Liver (tissue), 7 donors: ENCODE measurements at regions not wholly inside any gene's neighbourhood (a gene's known extent, or its start where the extent isn't known, plus 50 kb on each side); places are given as distances from the start of the nearest gene placed in this dataset.

Experiments
- DNase-seq: peaks from one replicate; pipeline ENCODE4 v3.0.0-alpha.2; 2017; ENCODE audit warnings: low spot score
- H3K27ac ChIP-seq, 2 donors: one replicate each; pipeline ENCODE4 v1.7.0; 2013; ENCODE audit warnings: inconsistent platforms in 2 of 2, low read length in 2 of 2, control low read depth in 1 of 2, low read depth in 1 of 2, mild to moderate bottlenecking in 1 of 2
- H3K27me3 ChIP-seq, 4 donors: one replicate each; pipeline versions ENCODE4 v1.6.1 to v1.7.0; 2013; ENCODE audit warnings: low read length in 3 of 4, inconsistent platforms in 1 of 4, mild to moderate bottlenecking in 1 of 4, moderate library complexity in 1 of 4; ENCODE audit not compliant: control insufficient read depth in 4 of 4, insufficient read depth in 4 of 4
- H3K36me3 ChIP-seq, 4 donors: one replicate each; pipeline versions ENCODE4 v1.6.1 to v1.7.0; 2013; ENCODE audit warnings: low read length in 3 of 4, mild to moderate bottlenecking in 3 of 4, low read depth in 1 of 4, moderate library complexity in 1 of 4; ENCODE audit not compliant: control insufficient read depth in 4 of 4, insufficient read depth in 3 of 4
- H3K4me1 ChIP-seq, 4 donors: one replicate each; pipeline versions ENCODE4 v1.6.1 to v1.7.0; 2013; ENCODE audit warnings: low read length in 3 of 4, mild to moderate bottlenecking in 3 of 4, moderate library complexity in 1 of 4; ENCODE audit not compliant: control insufficient read depth in 4 of 4, insufficient read depth in 4 of 4
- H3K4me3 ChIP-seq, 3 donors: one replicate each; pipeline versions ENCODE4 v1.6.1 to v1.7.0; 2013; ENCODE audit warnings: low read length in 3 of 3, control low read depth in 1 of 3, low read depth in 1 of 3, mild to moderate bottlenecking in 1 of 3
- H3K9ac ChIP-seq, 2 donors: one replicate each; pipeline ENCODE4 v1.7.0; 2013; ENCODE audit warnings: low read length in 2 of 2, mild to moderate bottlenecking in 2 of 2, moderate library complexity in 2 of 2, control low read depth in 1 of 2, low read depth in 1 of 2
- H3K9me3 ChIP-seq, 4 donors: one replicate each; pipeline versions ENCODE4 v1.6.1 to v1.7.0; 2013; ENCODE audit warnings: low read length in 3 of 4; ENCODE audit not compliant: control insufficient read depth in 4 of 4
- ATF3 ChIP-seq: IDR thresholded peaks from 2 replicates; pipeline ENCODE4 v1.6.1; 2016; ENCODE audit warnings: antibody characterized with exemption
- FOXA1 ChIP-seq: IDR thresholded peaks from 2 replicates; pipeline ENCODE4 v1.6.1; 2016; ENCODE audit warnings: antibody characterized with exemption
- FOXA2 ChIP-seq: IDR thresholded peaks from 2 replicates; pipeline ENCODE4 v1.6.1; 2016; ENCODE audit warnings: antibody characterized with exemption
- GABPA ChIP-seq, 2 donors: IDR thresholded peaks in 1 of 2; conservative IDR thresholded peaks in 1 of 2; 2 replicates each; pipeline ENCODE4 v1.6.1; 2016; ENCODE audit warnings: antibody characterized with exemption in 2 of 2, mild to moderate bottlenecking in 1 of 2, moderate library complexity in 1 of 2
- HNF4A ChIP-seq, 2 donors: conservative IDR thresholded peaks; 2 replicates each; pipeline ENCODE4 v1.6.1; 2016; ENCODE audit warnings: antibody characterized with exemption in 2 of 2, mild to moderate bottlenecking in 2 of 2
- HNF4G ChIP-seq: IDR thresholded peaks from 2 replicates; pipeline ENCODE4 v1.6.1; 2016; ENCODE audit warnings: antibody characterized with exemption
- MAX ChIP-seq: IDR thresholded peaks from 2 replicates; pipeline ENCODE4 v1.6.1; 2016; ENCODE audit warnings: antibody characterized with exemption
- RAD21 ChIP-seq, 2 donors: IDR thresholded peaks; 2 replicates each; pipeline ENCODE4 v1.6.1; 2016; ENCODE audit warnings: antibody characterized with exemption in 2 of 2, mild to moderate bottlenecking in 2 of 2
- REST ChIP-seq: IDR thresholded peaks from 2 replicates; pipeline ENCODE4 v1.6.1; 2016; ENCODE audit warnings: antibody characterized with exemption, mild to moderate bottlenecking
- TAF1 ChIP-seq: conservative IDR thresholded peaks from 2 replicates; pipeline ENCODE4 v1.6.1; 2016; ENCODE audit warnings: antibody characterized with exemption, mild to moderate bottlenecking
- YY1 ChIP-seq: IDR thresholded peaks from 2 replicates; pipeline ENCODE4 v1.6.1; 2016; ENCODE audit warnings: antibody characterized with exemption, mild to moderate bottlenecking
- ZBTB33 ChIP-seq: IDR thresholded peaks from 2 replicates; pipeline ENCODE4 v1.6.1; 2016; ENCODE audit warnings: antibody characterized with exemption
- WGBS: extraction: QIAGEN DNeasy Blood & Tissue Kit; methylation state at CpG from one replicate; pipeline ENCODE4 v1.1.7; 2013; 5-methylcytosine and 5-hydroxymethylcytosine counted together
- donor health status: healthy.
- donor health status: healthy.
- donor health status: healthy.
- donor health status: healthy.

- DNase-seq = no peak
- Histone ChIP-seq H3K36me3 (no peaks in the 10 kb centered on the region), H3K27ac (no peak overlapping the region), H3K4me1 (no peaks in the 10 kb centered on the region), H3K9ac (no peak overlapping the region), H3K9me3 (no peaks in the 10 kb centered on the region), H3K4me3 (no peak overlapping the region), H3K27me3 (peaks cover 0 to 4% (median 0%) of the 10 kb centered on the region in 4 donors)
- TF ChIP-seq FOXA2 = no peak
- TF ChIP-seq ATF3 = no peak
- no peak for TF ChIP-seq ZBTB33
- no peak for TF ChIP-seq YY1
- TF ChIP-seq GABPA (IDR thresholded peaks at IDR 0.05 in 1 of 2, conservative IDR thresholded peaks at IDR 0.05 in 1 of 2) = no peak
- no peak for TF ChIP-seq HNF4G
- TF ChIP-seq MAX = no peak
- WGBS = 82% methylated on average over 7 of the region's 7 CpGs
Measured at GRCh38 chr10:78212786-78213175, 179.1 kb downstream of the RPS24 start.

GRCh38 chr10:78214955-78215354, 181.3 kb downstream of the RPS24 start:
- Histone ChIP-seq H3K4me3 (no peak overlapping the region), H3K4me1 (no peaks in the 10 kb centered on the region), H3K27ac (no peak overlapping the region), H3K27me3 (peaks cover 0 to 4% (median 2%) of the 10 kb centered on the region in 4 donors), H3K9me3 (no peaks in the 10 kb centered on the region), H3K36me3 (no peaks in the 10 kb centered on the region), H3K9ac (no peak overlapping the region)
- TF ChIP-seq FOXA1 (no peak), ATF3 (no peak), HNF4A (conservative IDR thresholded peaks at IDR 0.05) (no peak), GABPA (IDR thresholded peaks at IDR 0.05 in 1 of 2, conservative IDR thresholded peaks at IDR 0.05 in 1 of 2) (no peak), TAF1 (no peak), RAD21 (IDR thresholded peaks at IDR 0.05) (no peak), ZBTB33 (no peak), YY1 (no peak), REST (no peak)
- WGBS = 91% methylated on average over 4 of the region's 4 CpGs
- DNase-seq = no peak
